ENCODE measurements at regions not wholly inside any gene's neighbourhood (a gene's known extent, or its start where the extent isn't known, plus 50 kb on each side); places are given as distances from the start of the nearest gene placed in this dataset.

GRCh38 chr18:35868915-35869314 is 103.6 kb upstream of the RMP24 start:
- TF ChIP-seq CTCF (IDR thresholded peaks at IDR 0.05) (no peak), EZH2 (IDR thresholded peaks at IDR 0.05; ENCODE audit: borderline replicate concordance, insufficient read depth, low read depth, low read length, poor library complexity, severe bottlenecking) (no peak)

Measured in B cell (primary cell).